ENCODE measurements at regions not wholly inside any gene's neighbourhood (a gene's known extent, or its start where the extent isn't known, plus 50 kb on each side); places are given as distances from the start of the nearest gene placed in this dataset.

DNA sequence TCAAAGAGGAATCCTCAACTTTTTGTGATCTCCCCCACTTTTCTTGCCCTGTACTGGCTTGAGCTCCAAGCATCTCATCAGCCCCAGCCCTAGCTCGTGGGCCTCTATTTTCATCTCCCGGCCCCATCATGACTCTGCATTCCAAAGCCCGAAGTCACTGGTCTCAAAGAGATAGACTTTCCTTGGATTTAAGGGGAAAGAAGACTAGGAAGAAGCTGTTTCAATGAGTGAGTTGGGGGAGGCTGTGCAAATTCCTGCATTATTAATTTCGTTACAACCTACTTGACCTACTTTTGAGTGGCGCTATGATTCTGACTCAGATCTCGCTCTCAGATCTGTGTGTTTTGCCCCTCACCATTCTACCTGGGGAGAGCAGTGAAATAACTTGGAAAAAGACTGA lies 266.6 kb upstream of the TBL1XR1 start:
- TF ChIP-seq PCBP1 (IDR thresholded peaks at IDR 0.05; ENCODE audit: borderline replicate concordance, low read depth, low read length) = no peak
- TF ChIP-seq TBP (CRISPR knock-in tag; IDR thresholded peaks at IDR 0.05) = no peak
- no peak for TF ChIP-seq TCF7L2 (IDR thresholded peaks at IDR 0.05; ENCODE audit: low read depth, low read length)
- no peak for TF ChIP-seq ZNF589 (CRISPR knock-in tag; conservative IDR thresholded peaks at IDR 0.05)
- TF ChIP-seq POLR2A (IDR thresholded peaks at IDR 0.05; ENCODE audit: insufficient read depth in 1 of 2, low read depth in 2 of 2, low read length in 2 of 2) = no peak
